ENCODE measurements at regions not wholly inside any gene's neighbourhood (a gene's known extent, or its start where the extent isn't known, plus 50 kb on each side); places are given as distances from the start of the nearest gene placed in this dataset.

- no peaks in the 10 kb centered on the region for H3K9me3 ChIP-seq (replicated peaks in 1 of 3)
- H3K36me3 ChIP-seq (replicated peaks in 1 of 2): no peaks in the 10 kb centered on the region
- H3K4me3 ChIP-seq: no peak overlapping the region
- no peak for DNase-seq
- TF ChIP-seq, protein P1, sequence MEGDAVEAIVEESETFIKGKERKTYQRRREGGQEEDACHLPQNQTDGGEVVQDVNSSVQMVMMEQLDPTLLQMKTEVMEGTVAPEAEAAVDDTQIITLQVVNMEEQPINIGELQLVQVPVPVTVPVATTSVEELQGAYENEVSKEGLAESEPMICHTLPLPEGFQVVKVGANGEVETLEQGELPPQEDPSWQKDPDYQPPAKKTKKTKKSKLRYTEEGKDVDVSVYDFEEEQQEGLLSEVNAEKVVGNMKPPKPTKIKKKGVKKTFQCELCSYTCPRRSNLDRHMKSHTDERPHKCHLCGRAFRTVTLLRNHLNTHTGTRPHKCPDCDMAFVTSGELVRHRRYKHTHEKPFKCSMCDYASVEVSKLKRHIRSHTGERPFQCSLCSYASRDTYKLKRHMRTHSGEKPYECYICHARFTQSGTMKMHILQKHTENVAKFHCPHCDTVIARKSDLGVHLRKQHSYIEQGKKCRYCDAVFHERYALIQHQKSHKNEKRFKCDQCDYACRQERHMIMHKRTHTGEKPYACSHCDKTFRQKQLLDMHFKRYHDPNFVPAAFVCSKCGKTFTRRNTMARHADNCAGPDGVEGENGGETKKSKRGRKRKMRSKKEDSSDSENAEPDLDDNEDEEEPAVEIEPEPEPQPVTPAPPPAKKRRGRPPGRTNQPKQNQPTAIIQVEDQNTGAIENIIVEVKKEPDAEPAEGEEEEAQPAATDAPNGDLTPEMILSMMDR (IDR thresholded peaks at IDR 0.05): no peak
- TF ChIP-seq POLR2A (IDR thresholded peaks at IDR 0.05): no peak
- H3K4me1 ChIP-seq (replicated peaks in 1 of 2): no peaks in the 10 kb centered on the region
- intact Hi-C loops (cut with DNase I): no loop called here
- H3K27me3 ChIP-seq: no peaks in the 10 kb centered on the region
- WGBS, 4 donors: 50 to 69% (median 61%) methylated on average over 1 of the region's 1 CpG
- no peak overlapping the region for H3K27ac ChIP-seq
Measured at GRCh38 chr10:105598207-105598606, 957.1 kb downstream of the SORCS3 start.

DNA sequence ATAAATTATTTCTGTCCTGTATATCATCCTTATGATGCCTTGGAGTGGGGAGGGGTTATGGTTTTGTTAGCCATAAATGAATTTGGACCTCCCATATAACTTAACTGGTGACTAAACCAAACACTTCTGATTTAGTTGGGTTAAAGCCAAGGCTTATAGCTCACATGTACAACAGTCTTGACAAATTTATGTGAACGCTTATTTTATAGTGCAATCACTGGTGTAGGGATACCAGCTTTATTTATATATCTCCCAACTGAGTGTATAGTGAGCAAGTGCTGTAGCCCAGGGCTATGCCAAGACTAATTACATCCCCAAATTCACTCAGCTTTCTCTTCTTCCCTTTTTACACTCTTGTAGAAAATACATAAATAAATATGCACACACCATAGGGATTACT, 956.2 kb downstream of the SORCS3 start:
- no peaks in the 10 kb centered on the region for H3K36me3 ChIP-seq (replicated peaks in 1 of 2)

GRCh38 chr10:105596749-105597148, 955.7 kb downstream of the SORCS3 start:
- H3K27ac ChIP-seq: no peak overlapping the region
- WGBS, 4 donors: 52 to 62% (median 59%) methylated on average over 3 of the region's 3 CpGs

More for the DNA sequence above, 956.2 kb downstream of the SORCS3 start:
- no peak for DNase-seq
- TF ChIP-seq, protein P1 (IDR thresholded peaks at IDR 0.05): no peak
- no peak for TF ChIP-seq POLR2A (IDR thresholded peaks at IDR 0.05)
- Histone ChIP-seq H3K27ac (no peak overlapping the region), H3K4me3 (no peak overlapping the region), H3K4me1 (replicated peaks in 1 of 2) (no peaks in the 10 kb centered on the region), H3K27me3 (no peaks in the 10 kb centered on the region), H3K9me3 (replicated peaks in 1 of 3) (no peaks in the 10 kb centered on the region)
- intact Hi-C loops (cut with DNase I): no loop called here
- WGBS, 4 donors: 25 to 37% (median 32%) methylated on average over 1 of the region's 1 CpG

GRCh38 chr10:105594296-105594695, 953.2 kb downstream of the SORCS3 start:
- Histone ChIP-seq H3K27me3 (no peaks in the 10 kb centered on the region), H3K4me1 (replicated peaks in 1 of 2) (no peaks in the 10 kb centered on the region), H3K27ac (no peak overlapping the region), H3K9me3 (replicated peaks in 1 of 3) (no peaks in the 10 kb centered on the region), H3K4me3 (no peak overlapping the region), H3K36me3 (replicated peaks in 1 of 2) (no peaks in the 10 kb centered on the region)
- intact Hi-C loops (cut with DNase I): no loop called here
- DNase-seq: no peak
- WGBS, 4 donors: 66 to 71% (median 70%) methylated on average over 2 of the region's 2 CpGs
- TF ChIP-seq POLR2A (IDR thresholded peaks at IDR 0.05): no peak
- TF ChIP-seq, protein P1 (IDR thresholded peaks at IDR 0.05): no peak

More at GRCh38 chr10:105596749-105597148, 955.7 kb downstream of the SORCS3 start:
- Histone ChIP-seq H3K9me3 (replicated peaks in 1 of 3) (no peaks in the 10 kb centered on the region), H3K4me3 (no peak overlapping the region), H3K4me1 (replicated peaks in 1 of 2) (no peaks in the 10 kb centered on the region), H3K36me3 (replicated peaks in 1 of 2) (no peaks in the 10 kb centered on the region), H3K27me3 (no peaks in the 10 kb centered on the region)
- intact Hi-C loops (cut with DNase I): no loop called here
- TF ChIP-seq POLR2A (IDR thresholded peaks at IDR 0.05): no peak
- DNase-seq: no peak

DNA sequence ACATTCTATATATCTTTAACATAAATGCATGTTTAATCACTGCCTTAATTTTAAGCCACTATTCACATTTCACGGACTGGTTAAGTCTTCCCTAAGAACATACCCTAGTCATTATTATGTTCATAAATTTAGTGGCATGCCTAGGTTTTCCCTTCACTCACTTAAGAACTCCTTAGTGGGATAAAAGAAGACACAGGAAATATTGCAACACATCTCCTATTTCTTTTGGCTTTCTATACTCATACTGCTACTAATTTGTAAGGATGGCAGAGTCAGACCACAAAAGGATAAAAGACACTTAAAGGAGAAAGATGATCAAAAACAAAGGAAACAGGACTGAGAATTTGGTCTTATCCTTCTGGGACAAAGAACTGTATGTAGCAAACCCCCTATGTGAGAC, 951.4 kb downstream of the SORCS3 start:
- H3K36me3 ChIP-seq (replicated peaks in 1 of 2): no peaks in the 10 kb centered on the region
- H3K9me3 ChIP-seq (replicated peaks in 1 of 3): no peaks in the 10 kb centered on the region
- no peak overlapping the region for H3K27ac ChIP-seq
- H3K27me3 ChIP-seq: no peaks in the 10 kb centered on the region
- intact Hi-C loops (cut with DNase I): no loop called here
- H3K4me1 ChIP-seq (replicated peaks in 1 of 2): no peaks in the 10 kb centered on the region
- DNase-seq: no peak
- H3K4me3 ChIP-seq: no peak overlapping the region
- WGBS, 4 donors: 53 to 73% (median 63%) methylated on average over 1 of the region's 1 CpG
- TF ChIP-seq, protein P1 (IDR thresholded peaks at IDR 0.05): no peak
- TF ChIP-seq POLR2A (IDR thresholded peaks at IDR 0.05): no peak

Measured in adrenal gland (tissue), 9 donors.